ENCODE measurements at regions not wholly inside any gene's neighbourhood (a gene's known extent, or its start where the extent isn't known, plus 50 kb on each side); places are given as distances from the start of the nearest gene placed in this dataset.

DNA sequence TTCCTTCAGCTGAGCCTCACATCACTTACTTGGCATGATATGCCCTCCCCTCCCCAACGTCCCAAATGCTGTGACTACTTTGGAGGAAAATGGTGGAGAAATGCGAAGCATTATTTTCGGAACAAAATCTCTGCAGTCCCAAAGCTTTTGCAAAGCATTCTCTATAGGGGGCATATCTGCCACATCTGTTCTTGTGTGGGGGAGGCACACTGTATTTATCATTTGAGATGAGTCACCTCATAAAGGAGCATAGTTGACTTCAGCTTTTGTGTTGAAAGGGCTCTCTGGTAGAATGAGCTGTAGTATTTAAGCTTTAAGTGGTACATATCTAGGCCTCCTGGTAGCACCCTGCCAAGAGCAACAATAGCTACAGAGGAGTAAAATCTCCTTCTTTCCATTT is 447.5 kb downstream of the ADAMTS20 start:
- TF ChIP-seq, protein P1, sequence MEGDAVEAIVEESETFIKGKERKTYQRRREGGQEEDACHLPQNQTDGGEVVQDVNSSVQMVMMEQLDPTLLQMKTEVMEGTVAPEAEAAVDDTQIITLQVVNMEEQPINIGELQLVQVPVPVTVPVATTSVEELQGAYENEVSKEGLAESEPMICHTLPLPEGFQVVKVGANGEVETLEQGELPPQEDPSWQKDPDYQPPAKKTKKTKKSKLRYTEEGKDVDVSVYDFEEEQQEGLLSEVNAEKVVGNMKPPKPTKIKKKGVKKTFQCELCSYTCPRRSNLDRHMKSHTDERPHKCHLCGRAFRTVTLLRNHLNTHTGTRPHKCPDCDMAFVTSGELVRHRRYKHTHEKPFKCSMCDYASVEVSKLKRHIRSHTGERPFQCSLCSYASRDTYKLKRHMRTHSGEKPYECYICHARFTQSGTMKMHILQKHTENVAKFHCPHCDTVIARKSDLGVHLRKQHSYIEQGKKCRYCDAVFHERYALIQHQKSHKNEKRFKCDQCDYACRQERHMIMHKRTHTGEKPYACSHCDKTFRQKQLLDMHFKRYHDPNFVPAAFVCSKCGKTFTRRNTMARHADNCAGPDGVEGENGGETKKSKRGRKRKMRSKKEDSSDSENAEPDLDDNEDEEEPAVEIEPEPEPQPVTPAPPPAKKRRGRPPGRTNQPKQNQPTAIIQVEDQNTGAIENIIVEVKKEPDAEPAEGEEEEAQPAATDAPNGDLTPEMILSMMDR (IDR thresholded peaks at IDR 0.05) = no peak
- no peak for TF ChIP-seq POLR2AphosphoS5 (IDR thresholded peaks at IDR 0.05)
- TF ChIP-seq POLR2A (IDR thresholded peaks at IDR 0.05) = no peak
- TF ChIP-seq EP300 (IDR thresholded peaks at IDR 0.05) = no peak
